ENCODE measurements at regions not wholly inside any gene's neighbourhood (a gene's known extent, or its start where the extent isn't known, plus 50 kb on each side); places are given as distances from the start of the nearest gene placed in this dataset.

DNA sequence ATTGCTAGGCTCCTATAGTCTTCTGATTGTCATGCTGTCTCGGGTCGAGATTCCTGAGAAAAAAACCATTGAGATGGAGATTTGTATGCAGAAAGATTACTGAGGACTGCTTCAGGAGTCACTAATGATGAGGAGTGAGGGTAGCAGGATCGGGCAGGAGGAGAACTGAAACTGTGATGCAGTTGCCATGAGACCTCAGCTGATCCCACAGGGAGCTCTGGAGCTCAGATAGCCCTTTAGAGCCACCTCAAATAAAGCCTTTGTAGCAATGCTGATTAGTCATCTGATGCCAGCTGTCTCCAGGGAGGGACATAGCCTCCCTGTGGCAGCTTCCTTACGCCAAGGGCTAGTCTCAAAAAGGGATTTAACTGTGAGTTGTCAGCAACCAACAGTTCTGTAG is 256.9 kb downstream of the DMAC1 start:
- H3K9me3 ChIP-seq (ENCODE audit: control insufficient read depth, low read depth, low read length) = no peaks in the 10 kb centered on the region
- H3K36me3 ChIP-seq (ENCODE audit: control insufficient read depth in 2 of 2, extremely low read depth in 1 of 2, insufficient read depth in 2 of 2, low read length in 2 of 2) = no peaks in the 10 kb centered on the region
- H3K4me3 ChIP-seq (ENCODE audit: control insufficient read depth in 2 of 3, extremely low read depth in 1 of 3, insufficient read depth in 2 of 3, low read depth in 1 of 3, low read length in 3 of 3) = no peak overlapping the region
- H3K9me1 ChIP-seq (ENCODE audit: control insufficient read depth, extremely low read depth, insufficient read depth, low read length) = no peaks in the 10 kb centered on the region
- no peak overlapping the region for H3K9ac ChIP-seq (ENCODE audit: control insufficient read depth, extremely low read depth, insufficient read depth, low read length)
- H3K27ac ChIP-seq (ENCODE audit: control insufficient read depth, insufficient read depth, low read length) = no peak overlapping the region
- no peak for FAIRE-seq
- no peak overlapping the region for H2AFZ ChIP-seq (ENCODE audit: control insufficient read depth, low read length)
- no peaks in the 10 kb centered on the region for H3K79me2 ChIP-seq (ENCODE audit: control insufficient read depth, insufficient read depth, low read length)
- H3K4me2 ChIP-seq (ENCODE audit: control insufficient read depth, extremely low read depth, insufficient read depth, low read depth, low read length) = no peak overlapping the region
- no peak for DNase-seq (ENCODE audit: low read depth, low spot score)
- TF ChIP-seq EZH2 (IDR thresholded peaks at IDR 0.05; ENCODE audit: low read length) (no peak), CTCF (optimal IDR thresholded peaks at IDR 0.05 in 1 of 3, IDR thresholded peaks at IDR 0.05 in 1 of 3, conservative IDR thresholded peaks at IDR 0.05 in 1 of 3; ENCODE audit: extremely low read depth in 1 of 3, insufficient read depth in 2 of 3, low read length in 3 of 3) (no peak)
- no peaks in the 10 kb centered on the region for H3K4me1 ChIP-seq (ENCODE audit: control insufficient read depth, extremely low read depth, insufficient read depth, low read length)
- H3K27me3 ChIP-seq (ENCODE audit: control insufficient read depth, extremely low read depth, insufficient read depth, low read length) = no peaks in the 10 kb centered on the region
- dilution Hi-C loops (cut with MboI; ENCODE audit: extremely low pct_ligation_motif_present, low sequenced_read_pairs) = no loop called here
- no peaks in the 10 kb centered on the region for H4K20me1 ChIP-seq (ENCODE audit: control insufficient read depth, extremely low read depth, insufficient read depth, low read length)

- no peak overlapping the region for H2AFZ ChIP-seq (ENCODE audit: control insufficient read depth, low read length)
- dilution Hi-C loops (cut with MboI; ENCODE audit: extremely low pct_ligation_motif_present, low sequenced_read_pairs) = no loop called here
These were observed 257.5 kb downstream of the DMAC1 start for GRCh38 chr9:7542126-7542525.

More at GRCh38 chr9:7542126-7542525, 257.5 kb downstream of the DMAC1 start:
- FAIRE-seq = no peak
- Histone ChIP-seq H3K27me3 (ENCODE audit: control insufficient read depth, extremely low read depth, insufficient read depth, low read length) (no peaks in the 10 kb centered on the region), H3K9me1 (ENCODE audit: control insufficient read depth, extremely low read depth, insufficient read depth, low read length) (no peaks in the 10 kb centered on the region), H3K79me2 (ENCODE audit: control insufficient read depth, insufficient read depth, low read length) (no peaks in the 10 kb centered on the region), H3K27ac (ENCODE audit: control insufficient read depth, insufficient read depth, low read length) (no peak overlapping the region), H3K4me2 (ENCODE audit: control insufficient read depth, extremely low read depth, insufficient read depth, low read depth, low read length) (no peak overlapping the region), H3K4me3 (ENCODE audit: control insufficient read depth in 2 of 3, extremely low read depth in 1 of 3, insufficient read depth in 2 of 3, low read depth in 1 of 3, low read length in 3 of 3) (no peak overlapping the region), H4K20me1 (ENCODE audit: control insufficient read depth, extremely low read depth, insufficient read depth, low read length) (no peaks in the 10 kb centered on the region), H3K36me3 (ENCODE audit: control insufficient read depth in 2 of 2, extremely low read depth in 1 of 2, insufficient read depth in 2 of 2, low read length in 2 of 2) (no peaks in the 10 kb centered on the region), H3K4me1 (ENCODE audit: control insufficient read depth, extremely low read depth, insufficient read depth, low read length) (no peaks in the 10 kb centered on the region), H3K9ac (ENCODE audit: control insufficient read depth, extremely low read depth, insufficient read depth, low read length) (no peak overlapping the region), H3K9me3 (ENCODE audit: control insufficient read depth, low read depth, low read length) (no peaks in the 10 kb centered on the region)
- DNase-seq (ENCODE audit: low read depth, low spot score) = no peak
- TF ChIP-seq EZH2 (IDR thresholded peaks at IDR 0.05; ENCODE audit: low read length) = no peak
- TF ChIP-seq CTCF (optimal IDR thresholded peaks at IDR 0.05 in 1 of 3, IDR thresholded peaks at IDR 0.05 in 1 of 3, conservative IDR thresholded peaks at IDR 0.05 in 1 of 3; ENCODE audit: extremely low read depth in 1 of 3, insufficient read depth in 2 of 3, low read length in 3 of 3) = no peak

Measured in keratinocyte (primary cell).